ENCODE measurements at regions not wholly inside any gene's neighbourhood (a gene's known extent, or its start where the extent isn't known, plus 50 kb on each side); places are given as distances from the start of the nearest gene placed in this dataset.
"Not testable (repeated sequence)": the region's sequence is repeated elsewhere in the genome, so short reads cannot be mapped to it uniquely, and the experiment has no call there.

DNA sequence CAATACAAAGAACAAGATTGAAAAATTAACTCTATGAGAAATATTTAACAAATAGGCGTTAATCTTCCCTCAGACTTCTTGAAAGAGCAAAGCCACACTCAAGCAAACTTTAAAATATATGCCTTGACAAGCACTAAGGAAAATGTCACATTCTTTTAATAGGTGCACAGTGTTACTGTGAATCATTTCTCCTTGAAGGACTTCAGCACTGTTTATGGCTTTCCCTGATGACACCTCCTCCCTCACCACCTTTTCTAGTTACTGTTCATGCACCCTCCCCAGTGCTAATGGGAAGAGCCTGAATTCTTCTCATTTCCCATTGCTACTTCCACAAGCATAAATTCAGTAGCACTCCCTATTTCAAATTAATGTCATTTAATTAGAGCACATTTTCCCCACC lies 299.5 kb upstream of the RRP15 start:
- intact Hi-C loops (cut with DNase I), result no loop called here
- H3K27ac ChIP-seq, result no peak overlapping the region
- no peaks in the 10 kb centered on the region for H3K36me3 ChIP-seq
- H3K4me3 ChIP-seq, result no peak overlapping the region
- no peaks in the 10 kb centered on the region for H3K9me3 ChIP-seq
- ATAC-seq (no peak), DNase-seq (no peak)
- no peaks in the 10 kb centered on the region for H3K4me1 ChIP-seq
- TF ChIP-seq, protein P1, sequence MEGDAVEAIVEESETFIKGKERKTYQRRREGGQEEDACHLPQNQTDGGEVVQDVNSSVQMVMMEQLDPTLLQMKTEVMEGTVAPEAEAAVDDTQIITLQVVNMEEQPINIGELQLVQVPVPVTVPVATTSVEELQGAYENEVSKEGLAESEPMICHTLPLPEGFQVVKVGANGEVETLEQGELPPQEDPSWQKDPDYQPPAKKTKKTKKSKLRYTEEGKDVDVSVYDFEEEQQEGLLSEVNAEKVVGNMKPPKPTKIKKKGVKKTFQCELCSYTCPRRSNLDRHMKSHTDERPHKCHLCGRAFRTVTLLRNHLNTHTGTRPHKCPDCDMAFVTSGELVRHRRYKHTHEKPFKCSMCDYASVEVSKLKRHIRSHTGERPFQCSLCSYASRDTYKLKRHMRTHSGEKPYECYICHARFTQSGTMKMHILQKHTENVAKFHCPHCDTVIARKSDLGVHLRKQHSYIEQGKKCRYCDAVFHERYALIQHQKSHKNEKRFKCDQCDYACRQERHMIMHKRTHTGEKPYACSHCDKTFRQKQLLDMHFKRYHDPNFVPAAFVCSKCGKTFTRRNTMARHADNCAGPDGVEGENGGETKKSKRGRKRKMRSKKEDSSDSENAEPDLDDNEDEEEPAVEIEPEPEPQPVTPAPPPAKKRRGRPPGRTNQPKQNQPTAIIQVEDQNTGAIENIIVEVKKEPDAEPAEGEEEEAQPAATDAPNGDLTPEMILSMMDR (IDR thresholded peaks at IDR 0.05), result no peak
- H3K27me3 ChIP-seq, result no peaks in the 10 kb centered on the region

DNA sequence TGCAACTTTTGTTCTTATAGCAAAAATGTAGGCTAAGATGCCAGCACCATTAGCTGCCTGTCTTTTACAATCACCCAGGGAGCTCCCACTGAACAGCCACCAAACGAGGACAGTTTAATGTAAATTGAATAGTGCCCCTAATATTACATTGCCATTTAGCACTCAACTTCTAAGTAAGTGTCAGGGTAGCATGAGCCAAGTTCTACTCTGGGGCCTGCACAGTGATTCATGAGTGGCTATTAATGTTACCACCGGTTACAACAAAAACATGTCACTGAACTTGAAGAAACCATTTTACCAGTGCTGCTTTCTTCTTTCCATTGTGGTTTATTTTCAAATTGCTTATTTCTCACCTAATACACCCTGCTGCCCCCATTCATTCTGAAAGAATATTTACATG lies 295.6 kb upstream of the RRP15 start:
- intact Hi-C loops (cut with DNase I), result no loop called here
- ATAC-seq (no peak), DNase-seq (no peak)
- H3K4me1 ChIP-seq, result no peaks in the 10 kb centered on the region
- no peaks in the 10 kb centered on the region for H3K27me3 ChIP-seq
- no peak overlapping the region for H3K27ac ChIP-seq
- no peaks in the 10 kb centered on the region for H3K36me3 ChIP-seq
- TF ChIP-seq, protein P1 (IDR thresholded peaks at IDR 0.05), result no peak
- H3K4me3 ChIP-seq, result no peak overlapping the region
- H3K9me3 ChIP-seq, result no peaks in the 10 kb centered on the region

DNA sequence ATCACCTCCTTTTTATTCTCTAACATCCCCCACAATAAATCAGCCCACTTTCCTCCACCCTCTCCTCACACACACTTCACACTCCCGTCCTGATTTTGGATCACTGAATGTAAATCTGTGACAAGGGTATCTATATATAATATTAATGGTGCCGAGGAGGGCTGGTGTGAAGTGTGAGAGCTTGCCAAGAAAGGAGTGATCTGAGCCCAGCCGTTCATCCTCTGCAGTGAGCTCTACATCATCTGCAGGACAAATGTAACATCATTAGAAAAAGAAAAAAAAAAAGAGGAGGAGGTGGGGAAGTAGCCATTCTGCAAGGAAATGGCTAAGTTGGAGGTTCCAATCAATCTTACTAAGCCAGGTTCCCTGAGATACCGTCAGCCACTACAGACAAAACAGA lies 291.7 kb upstream of the RRP15 start:
- no peak overlapping the region for H3K27ac ChIP-seq
- no peak for DNase-seq
- no peaks in the 10 kb centered on the region for H3K4me1 ChIP-seq
- H3K36me3 ChIP-seq, result no peaks in the 10 kb centered on the region
- H3K4me3 ChIP-seq, result no peak overlapping the region
- intact Hi-C loops (cut with DNase I), result no loop called here
- no peaks in the 10 kb centered on the region for H3K9me3 ChIP-seq
- TF ChIP-seq, protein P1 (IDR thresholded peaks at IDR 0.05), result no peak
- ATAC-seq, result no peak
- no peaks in the 10 kb centered on the region for H3K27me3 ChIP-seq

DNA sequence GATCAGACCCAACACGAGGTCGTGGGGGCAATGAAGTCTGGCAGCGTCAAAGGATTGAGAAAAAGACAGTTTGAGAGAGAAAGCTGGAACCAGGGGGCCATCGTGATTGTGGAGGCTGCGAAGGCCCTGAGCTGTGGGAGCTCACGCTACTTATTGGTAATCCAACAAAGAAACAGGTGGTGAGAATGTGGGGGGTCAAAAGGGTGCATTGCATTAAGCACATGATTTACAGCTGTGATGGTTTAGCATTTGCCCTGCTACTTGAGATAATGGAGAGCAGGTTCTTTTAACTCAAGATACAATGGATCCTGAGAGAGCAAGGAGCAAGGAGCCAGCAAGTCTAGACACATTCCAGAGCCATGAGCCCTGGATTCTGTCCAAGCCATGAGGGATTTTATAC lies 276.8 kb upstream of the RRP15 start:
- H3K36me3 ChIP-seq; H3K4me1 ChIP-seq; H3K27ac ChIP-seq; ATAC-seq; H3K9me3 ChIP-seq; H3K27me3 ChIP-seq; H3K4me3 ChIP-seq; intact Hi-C loops (cut with DNase I); DNase-seq: not testable (repeated sequence)

DNA sequence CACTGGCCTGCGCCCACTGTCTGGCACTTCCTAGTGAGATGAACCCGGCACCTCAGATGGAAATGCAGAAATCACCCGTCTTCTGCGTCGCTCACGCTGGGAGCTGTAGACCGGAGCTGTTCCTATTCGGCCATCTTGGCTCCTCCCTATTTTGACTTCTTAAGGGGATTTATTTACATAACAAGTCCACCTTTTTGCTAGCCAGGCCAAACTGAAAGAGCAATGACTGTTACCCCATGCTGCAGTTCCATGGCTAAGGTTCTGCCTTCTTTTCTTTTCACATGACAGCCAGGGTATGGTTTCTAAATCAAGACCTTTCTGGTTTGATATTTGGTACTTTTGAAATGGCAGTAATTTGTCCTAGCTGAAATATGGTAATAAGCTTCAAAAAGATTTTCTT lies 270.0 kb upstream of the RRP15 start:
- H3K4me3 ChIP-seq; H3K27me3 ChIP-seq; intact Hi-C loops (cut with DNase I); DNase-seq; ATAC-seq; H3K4me1 ChIP-seq; H3K9me3 ChIP-seq; H3K36me3 ChIP-seq; H3K27ac ChIP-seq: not testable (repeated sequence)

DNA sequence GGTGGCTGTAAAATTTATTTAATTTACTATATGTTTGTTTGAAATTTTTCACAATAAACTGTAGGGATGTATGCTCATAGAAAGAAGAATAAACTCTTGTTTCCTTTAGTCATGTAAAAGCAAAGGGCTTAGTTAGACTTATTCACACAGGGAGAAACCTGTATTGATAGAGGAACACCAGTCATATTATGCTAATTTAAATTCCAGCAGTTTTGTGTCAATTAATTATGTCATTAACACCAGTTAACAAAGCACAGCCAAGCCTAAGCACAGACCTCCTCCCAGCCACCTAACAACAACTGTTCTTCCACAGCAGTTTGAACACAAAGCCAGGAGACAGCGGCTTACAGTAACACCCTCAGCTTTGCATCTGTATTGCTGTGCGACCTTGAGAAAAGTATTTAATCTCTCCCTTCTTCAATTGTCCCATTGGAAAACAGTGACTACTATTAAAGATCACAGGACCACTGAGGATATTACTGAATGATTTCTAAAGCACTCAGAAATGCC lies 260.8 kb upstream of the RRP15 start:
- Histone ChIP-seq H3K9me3 (no peaks in the 10 kb centered on the region), H3K27ac (no peak overlapping the region), H3K36me3 (no peaks in the 10 kb centered on the region), H3K4me3 (no peak overlapping the region), H3K27me3 (no peaks in the 10 kb centered on the region), H3K4me1 (no peaks in the 10 kb centered on the region)
- TF ChIP-seq, protein P1 (IDR thresholded peaks at IDR 0.05), result no peak
- ATAC-seq, result no peak
- intact Hi-C loops (cut with DNase I), result no loop called here
- no peak for DNase-seq

DNA sequence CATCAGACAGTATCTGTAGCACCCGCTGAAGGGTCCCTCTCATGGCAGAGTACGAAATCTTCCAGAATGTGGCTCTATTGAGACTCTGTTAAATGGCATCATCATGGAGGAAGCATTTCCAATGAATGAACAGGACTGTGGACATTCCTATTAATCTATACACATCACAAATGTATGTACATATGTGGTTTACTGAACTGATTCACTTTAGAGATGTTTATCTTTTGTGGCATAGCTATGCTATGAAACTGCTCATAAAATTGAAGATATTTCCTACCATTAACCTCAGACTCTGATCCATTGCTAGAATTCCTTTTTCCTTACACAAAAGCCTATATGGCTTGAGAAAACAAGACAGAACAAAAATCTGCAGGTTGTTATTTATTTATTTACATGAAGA lies 259.6 kb upstream of the RRP15 start:
- intact Hi-C loops (cut with DNase I), result no loop called here
- TF ChIP-seq, protein P1 (IDR thresholded peaks at IDR 0.05), result no peak
- no peaks in the 10 kb centered on the region for H3K27me3 ChIP-seq
- no peak overlapping the region for H3K4me3 ChIP-seq
- no peak for DNase-seq
- H3K9me3 ChIP-seq, result no peaks in the 10 kb centered on the region
- no peak overlapping the region for H3K27ac ChIP-seq
- ATAC-seq, result no peak
- no peaks in the 10 kb centered on the region for H3K36me3 ChIP-seq
- H3K4me1 ChIP-seq, result no peaks in the 10 kb centered on the region

Measured in upper lobe of right lung (tissue), 1 donor.